ENCODE measurements at regions not wholly inside any gene's neighbourhood (a gene's known extent, or its start where the extent isn't known, plus 50 kb on each side); places are given as distances from the start of the nearest gene placed in this dataset.

DNA sequence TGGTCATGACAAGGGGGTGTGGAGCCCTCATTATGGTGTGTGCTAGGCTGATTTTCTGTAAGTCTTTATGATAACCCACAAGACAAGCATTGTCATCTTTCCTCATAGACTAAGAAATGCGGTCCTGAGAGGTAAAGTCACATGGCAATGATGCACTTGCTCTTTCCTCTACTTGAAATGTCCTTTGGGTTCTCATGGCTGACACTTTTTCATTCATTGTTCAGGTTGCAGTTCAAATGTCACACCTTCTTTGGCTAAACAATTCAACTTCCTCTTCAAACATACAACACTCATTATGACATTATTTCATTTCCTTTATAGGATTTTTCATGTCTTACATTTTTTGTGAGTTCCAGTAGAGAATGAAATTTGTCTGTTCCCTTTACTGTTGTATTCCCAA, 323.6 kb upstream of the PRR16 start:
- TF ChIP-seq, protein P1, sequence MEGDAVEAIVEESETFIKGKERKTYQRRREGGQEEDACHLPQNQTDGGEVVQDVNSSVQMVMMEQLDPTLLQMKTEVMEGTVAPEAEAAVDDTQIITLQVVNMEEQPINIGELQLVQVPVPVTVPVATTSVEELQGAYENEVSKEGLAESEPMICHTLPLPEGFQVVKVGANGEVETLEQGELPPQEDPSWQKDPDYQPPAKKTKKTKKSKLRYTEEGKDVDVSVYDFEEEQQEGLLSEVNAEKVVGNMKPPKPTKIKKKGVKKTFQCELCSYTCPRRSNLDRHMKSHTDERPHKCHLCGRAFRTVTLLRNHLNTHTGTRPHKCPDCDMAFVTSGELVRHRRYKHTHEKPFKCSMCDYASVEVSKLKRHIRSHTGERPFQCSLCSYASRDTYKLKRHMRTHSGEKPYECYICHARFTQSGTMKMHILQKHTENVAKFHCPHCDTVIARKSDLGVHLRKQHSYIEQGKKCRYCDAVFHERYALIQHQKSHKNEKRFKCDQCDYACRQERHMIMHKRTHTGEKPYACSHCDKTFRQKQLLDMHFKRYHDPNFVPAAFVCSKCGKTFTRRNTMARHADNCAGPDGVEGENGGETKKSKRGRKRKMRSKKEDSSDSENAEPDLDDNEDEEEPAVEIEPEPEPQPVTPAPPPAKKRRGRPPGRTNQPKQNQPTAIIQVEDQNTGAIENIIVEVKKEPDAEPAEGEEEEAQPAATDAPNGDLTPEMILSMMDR (IDR thresholded peaks at IDR 0.05; ENCODE audit: low read depth, low read length, poor library complexity, severe bottlenecking): no peak
- TF ChIP-seq EZH2phosphoT487 (IDR thresholded peaks at IDR 0.05; ENCODE audit: borderline replicate concordance, low read length): no peak

All from DOHH2 (cell line).